HG03097 (cell line): ENCODE measurements at regions not wholly inside any gene's neighbourhood (a gene's known extent, or its start where the extent isn't known, plus 50 kb on each side); places are given as distances from the start of the nearest gene placed in this dataset.

Experiments used
- ATAC-seq: cut with Tn5 transposase; IDR thresholded peaks from one replicate; pipeline ENCODE4 v1.9.1; 2021; ENCODE audit not compliant: unreplicated experiment, low FRiP score

GRCh38 chrX:110430293-110431076 lies 71.8 kb downstream of the RTL9 start:
- no peak for ATAC-seq

GRCh38 chrX:110432091-110432905 lies 73.7 kb downstream of the RTL9 start:
- no peak for ATAC-seq

GRCh38 chrX:110432906-110433215 lies 74.2 kb downstream of the RTL9 start:
- ATAC-seq: no peak

- ATAC-seq: no peak
These were observed 76.5 kb downstream of the RTL9 start for GRCh38 chrX:110435196-110435595.

- no peak for ATAC-seq
These were observed 77.9 kb downstream of the RTL9 start for GRCh38 chrX:110436523-110436922.

GRCh38 chrX:110437686-110438085 lies 79.0 kb downstream of the RTL9 start:
- ATAC-seq: no peak

GRCh38 chrX:110440016-110440805 lies 81.6 kb downstream of the RTL9 start:
- ATAC-seq: no peak

GRCh38 chrX:110442635-110443034 lies 84.0 kb downstream of the RTL9 start:
- peak; percentile 93 for ATAC-seq

- no peak for ATAC-seq
These were observed 86.3 kb downstream of the RTL9 start for GRCh38 chrX:110444996-110445395.

GRCh38 chrX:110448459-110448858 lies 89.8 kb downstream of the RTL9 start:
- ATAC-seq: no peak

GRCh38 chrX:110449312-110449711 lies 90.7 kb downstream of the RTL9 start:
- no peak for ATAC-seq

- ATAC-seq: peak; percentile 74
These were observed 91.4 kb downstream of the RTL9 start for GRCh38 chrX:110450050-110450449.

GRCh38 chrX:110454336-110454735 lies 95.7 kb downstream of the RTL9 start:
- no peak for ATAC-seq

GRCh38 chrX:110462957-110463356 lies 104.3 kb downstream of the RTL9 start:
- no peak for ATAC-seq

- no peak for ATAC-seq
These were observed 108.1 kb downstream of the RTL9 start for GRCh38 chrX:110466790-110467189.

- no peak for ATAC-seq
These were observed 113.6 kb downstream of the RTL9 start for GRCh38 chrX:110472265-110472664.

GRCh38 chrX:110477593-110478228 lies 119.1 kb downstream of the RTL9 start:
- no peak for ATAC-seq

- ATAC-seq: no peak
These were observed 133.4 kb downstream of the RTL9 start for GRCh38 chrX:110491846-110492620.

- no peak for ATAC-seq
These were observed 146.3 kb downstream of the RTL9 start for GRCh38 chrX:110504947-110505346.
